ENCODE measurements at regions not wholly inside any gene's neighbourhood (a gene's known extent, or its start where the extent isn't known, plus 50 kb on each side); places are given as distances from the start of the nearest gene placed in this dataset.

DNA sequence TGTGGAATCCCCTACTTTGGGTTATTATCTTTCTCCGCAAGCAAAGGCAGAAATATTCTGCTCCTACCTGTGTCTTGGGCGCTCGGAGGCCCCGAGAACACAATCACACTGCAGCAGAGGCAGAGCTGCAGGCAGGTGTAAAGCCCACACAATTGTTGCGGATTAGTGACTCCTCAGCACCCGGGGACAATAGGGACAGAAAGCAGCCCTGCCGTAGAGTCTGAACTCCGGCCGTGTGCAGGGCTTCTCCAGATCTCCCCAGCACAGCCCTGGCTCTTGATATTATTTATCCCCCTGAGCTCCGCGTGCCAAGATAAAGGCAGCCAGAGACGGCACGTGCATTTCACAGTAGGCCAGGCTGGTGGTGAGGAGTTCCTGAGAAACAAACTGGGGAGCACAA is 229.2 kb downstream of the EN1 start:
- Histone ChIP-seq H3K36me3 (ENCODE audit: insufficient read depth, low read length) (no peaks in the 10 kb centered on the region), H3K4me1 (ENCODE audit: insufficient read depth, low read length, severe bottlenecking) (no peaks in the 10 kb centered on the region), H3K9ac (ENCODE audit: low read length) (no peak overlapping the region), H3K79me2 (ENCODE audit: insufficient read depth, low read length) (no peaks in the 10 kb centered on the region), H3F3A (ENCODE audit: insufficient read depth, low read length) (no peaks in the 10 kb centered on the region), H3K9me2 (ENCODE audit: low read depth, low read length) (no peaks in the 10 kb centered on the region), H2AFZ (ENCODE audit: low read length) (no peak overlapping the region), H3K27ac (ENCODE audit: low read depth, low read length, poor library complexity, severe bottlenecking) (no peak overlapping the region), H3K4me3 (ENCODE audit: low read depth, low read length, poor library complexity, severe bottlenecking) (no peak overlapping the region), H4K20me1 (ENCODE audit: insufficient read depth, low read length) (no peaks in the 10 kb centered on the region), H3K27me3 (ENCODE audit: insufficient read depth, low read length) (no peaks in the 10 kb centered on the region), H3K9me3 (ENCODE audit: low read length) (no peaks in the 10 kb centered on the region), H3K4me2 (ENCODE audit: low read length) (no peak overlapping the region)
- TF ChIP-seq, protein P1, sequence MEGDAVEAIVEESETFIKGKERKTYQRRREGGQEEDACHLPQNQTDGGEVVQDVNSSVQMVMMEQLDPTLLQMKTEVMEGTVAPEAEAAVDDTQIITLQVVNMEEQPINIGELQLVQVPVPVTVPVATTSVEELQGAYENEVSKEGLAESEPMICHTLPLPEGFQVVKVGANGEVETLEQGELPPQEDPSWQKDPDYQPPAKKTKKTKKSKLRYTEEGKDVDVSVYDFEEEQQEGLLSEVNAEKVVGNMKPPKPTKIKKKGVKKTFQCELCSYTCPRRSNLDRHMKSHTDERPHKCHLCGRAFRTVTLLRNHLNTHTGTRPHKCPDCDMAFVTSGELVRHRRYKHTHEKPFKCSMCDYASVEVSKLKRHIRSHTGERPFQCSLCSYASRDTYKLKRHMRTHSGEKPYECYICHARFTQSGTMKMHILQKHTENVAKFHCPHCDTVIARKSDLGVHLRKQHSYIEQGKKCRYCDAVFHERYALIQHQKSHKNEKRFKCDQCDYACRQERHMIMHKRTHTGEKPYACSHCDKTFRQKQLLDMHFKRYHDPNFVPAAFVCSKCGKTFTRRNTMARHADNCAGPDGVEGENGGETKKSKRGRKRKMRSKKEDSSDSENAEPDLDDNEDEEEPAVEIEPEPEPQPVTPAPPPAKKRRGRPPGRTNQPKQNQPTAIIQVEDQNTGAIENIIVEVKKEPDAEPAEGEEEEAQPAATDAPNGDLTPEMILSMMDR (IDR thresholded peaks at IDR 0.05; ENCODE audit: low read length): no peak

DNA sequence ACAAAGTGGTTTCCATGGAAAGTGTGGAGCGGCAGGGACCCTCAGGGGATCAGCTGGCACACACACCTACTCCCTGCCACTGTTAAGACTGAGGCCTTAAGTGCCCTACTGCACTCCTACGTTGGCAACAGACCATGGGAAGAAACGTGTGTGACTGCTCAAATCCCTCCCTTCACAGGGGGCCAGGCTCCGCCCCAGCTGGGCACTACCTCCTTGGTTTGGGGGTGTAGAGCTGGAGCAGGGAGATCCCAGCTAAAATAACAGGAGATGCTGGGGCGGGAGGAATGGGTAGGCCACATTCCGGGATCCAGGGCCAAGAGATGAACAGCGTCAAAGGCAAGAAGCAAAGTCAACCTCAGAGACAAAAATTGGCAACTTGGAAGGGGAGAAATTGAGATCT is 231.0 kb downstream of the EN1 start:
- Histone ChIP-seq H3K4me3 (ENCODE audit: low read depth, low read length, poor library complexity, severe bottlenecking) (no peak overlapping the region), H3K27ac (ENCODE audit: low read depth, low read length, poor library complexity, severe bottlenecking) (no peak overlapping the region), H3K27me3 (ENCODE audit: insufficient read depth, low read length) (no peaks in the 10 kb centered on the region)

DNA sequence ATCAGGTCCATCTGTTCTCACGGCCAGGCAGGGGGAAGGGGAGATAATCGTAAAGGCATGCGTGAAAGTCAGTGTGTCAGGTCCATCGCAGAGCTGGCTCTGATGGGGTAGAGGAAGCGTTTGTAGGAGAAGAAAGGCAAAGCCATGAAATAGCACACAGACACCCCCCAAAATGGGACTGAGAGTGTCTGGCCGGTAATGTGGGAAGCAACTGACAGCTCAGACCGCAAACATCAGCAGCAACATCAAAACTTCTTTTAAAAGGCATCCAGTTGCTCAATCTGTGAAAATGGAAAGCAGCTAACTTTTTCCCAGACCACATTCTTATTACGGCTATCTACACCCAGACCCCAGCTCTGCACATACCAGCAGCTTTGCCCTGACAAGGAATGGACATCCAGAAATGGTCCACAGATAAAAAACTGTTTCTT is 232.6 kb downstream of the EN1 start:
- Histone ChIP-seq H3K9me3 (ENCODE audit: low read length) (no peaks in the 10 kb centered on the region), H2AFZ (ENCODE audit: low read length) (no peak overlapping the region), H3F3A (ENCODE audit: insufficient read depth, low read length) (no peaks in the 10 kb centered on the region), H3K36me3 (ENCODE audit: insufficient read depth, low read length) (no peaks in the 10 kb centered on the region), H3K4me3 (ENCODE audit: low read depth, low read length, poor library complexity, severe bottlenecking) (no peak overlapping the region), H3K9me2 (ENCODE audit: low read depth, low read length) (no peaks in the 10 kb centered on the region), H3K4me2 (ENCODE audit: low read length) (no peak overlapping the region), H4K20me1 (ENCODE audit: insufficient read depth, low read length) (no peaks in the 10 kb centered on the region), H3K79me2 (ENCODE audit: insufficient read depth, low read length) (no peaks in the 10 kb centered on the region), H3K9ac (ENCODE audit: low read length) (no peak overlapping the region), H3K4me1 (ENCODE audit: insufficient read depth, low read length, severe bottlenecking) (no peaks in the 10 kb centered on the region), H3K27me3 (ENCODE audit: insufficient read depth, low read length) (no peaks in the 10 kb centered on the region), H3K27ac (ENCODE audit: low read depth, low read length, poor library complexity, severe bottlenecking) (no peak overlapping the region)
- TF ChIP-seq, protein P1 (IDR thresholded peaks at IDR 0.05; ENCODE audit: low read length): no peak
- TF ChIP-seq EZH2 (IDR thresholded peaks at IDR 0.05; ENCODE audit: borderline replicate concordance, low read length): no peak

More for the DNA sequence above, 231.0 kb downstream of the EN1 start:
- Histone ChIP-seq H3F3A (ENCODE audit: insufficient read depth, low read length) (no peaks in the 10 kb centered on the region), H3K9me3 (ENCODE audit: low read length) (no peaks in the 10 kb centered on the region), H3K79me2 (ENCODE audit: insufficient read depth, low read length) (no peaks in the 10 kb centered on the region), H3K9me2 (ENCODE audit: low read depth, low read length) (no peaks in the 10 kb centered on the region), H3K36me3 (ENCODE audit: insufficient read depth, low read length) (no peaks in the 10 kb centered on the region), H3K4me1 (ENCODE audit: insufficient read depth, low read length, severe bottlenecking) (no peaks in the 10 kb centered on the region), H4K20me1 (ENCODE audit: insufficient read depth, low read length) (no peaks in the 10 kb centered on the region), H3K9ac (ENCODE audit: low read length) (no peak overlapping the region), H3K4me2 (ENCODE audit: low read length) (no peak overlapping the region), H2AFZ (ENCODE audit: low read length) (no peak overlapping the region)
- no peak for TF ChIP-seq EZH2 (IDR thresholded peaks at IDR 0.05; ENCODE audit: borderline replicate concordance, low read length)
- TF ChIP-seq, protein P1 (IDR thresholded peaks at IDR 0.05; ENCODE audit: low read length): no peak
